Activated T-cell treated with anti-CD3 and anti-CD28 coated beads for 48 hours (primary cell): ENCODE measurements at regions not wholly inside any gene's neighbourhood (a gene's known extent, or its start where the extent isn't known, plus 50 kb on each side); places are given as distances from the start of the nearest gene placed in this dataset.
"Not testable (repeated sequence)": the region's sequence is repeated elsewhere in the genome, so short reads cannot be mapped to it uniquely, and the experiment has no call there.

Source experiments
- DNase-seq: peaks from one replicate; pipeline ENCODE4 v3.0.0-alpha.2; 2020; ENCODE audit warnings: low read depth

DNA sequence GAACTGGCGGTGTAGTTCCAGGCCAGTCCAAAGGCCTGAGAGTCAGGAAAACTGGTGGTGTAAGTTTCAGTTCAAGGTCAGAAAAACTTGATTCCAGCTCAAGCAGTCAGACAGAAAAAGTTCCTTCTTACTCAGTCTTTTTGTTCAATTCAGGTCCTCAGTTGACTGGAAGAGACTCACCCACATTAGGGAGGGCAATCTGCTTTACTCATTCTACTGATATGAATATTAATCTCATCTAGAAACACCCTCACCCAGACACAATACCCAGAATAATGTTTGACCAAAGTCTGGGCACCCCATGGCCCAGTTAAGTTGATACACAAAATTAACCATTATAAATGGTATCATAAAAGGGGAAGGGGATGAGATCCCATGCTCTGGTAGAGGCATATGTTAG lies 50.1 kb upstream of the LTA4H start:
- no peak for DNase-seq

DNA sequence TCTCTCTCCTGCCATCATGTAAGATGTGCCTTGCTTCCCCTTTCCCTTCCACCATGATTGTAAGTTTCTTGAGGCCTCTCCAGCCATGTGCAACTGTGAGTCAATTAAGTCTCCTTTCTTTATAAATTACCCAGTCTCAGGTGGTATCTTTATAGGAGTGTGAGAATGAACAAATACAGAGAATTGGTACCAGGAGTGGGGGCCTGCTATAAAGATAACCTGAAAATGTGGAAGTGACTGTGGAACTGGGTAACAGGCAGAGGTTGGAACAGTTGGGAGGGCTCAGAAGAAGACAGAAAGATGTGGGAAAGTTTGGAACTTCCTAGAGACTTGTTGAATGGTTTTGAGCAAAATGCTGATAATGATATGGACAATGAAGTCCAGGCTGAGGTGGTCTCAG lies 50.8 kb upstream of the LTA4H start:
- not testable (repeated sequence) for DNase-seq

- no peak for DNase-seq
These were observed 56.4 kb upstream of the LTA4H start for GRCh38 chr12:96091833-96092232.

GRCh38 chr12:96093543-96094196 lies 58.3 kb upstream of the LTA4H start:
- DNase-seq, result no peak

DNA sequence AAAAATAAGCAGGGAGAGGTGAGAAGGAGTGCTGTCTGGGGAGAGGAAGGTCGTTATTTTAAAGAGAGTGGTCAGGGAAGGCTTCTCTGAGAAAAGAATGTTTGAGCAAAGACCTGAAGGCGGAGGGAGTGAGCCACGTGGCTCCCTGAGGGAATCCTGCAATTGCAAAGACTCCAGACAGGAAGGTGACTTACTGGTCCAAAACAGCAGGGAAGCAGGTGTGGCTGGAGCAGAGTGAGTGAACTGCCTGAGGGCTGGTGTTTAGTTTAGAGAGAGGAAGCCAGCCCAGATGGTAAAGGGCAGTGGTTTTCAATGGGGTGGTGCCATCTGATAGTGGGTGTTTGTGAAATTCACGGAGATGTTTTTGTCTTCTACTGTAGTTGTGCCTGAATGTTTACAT lies 58.8 kb upstream of the LTA4H start:
- DNase-seq, result no peak

- DNase-seq, result no peak
These were observed 63.2 kb upstream of the LTA4H start for GRCh38 chr12:96098631-96099030.

- DNase-seq, result no peak
These were observed 64.0 kb upstream of the LTA4H start for GRCh38 chr12:96099421-96099820.

- DNase-seq, result no peak
These were observed 64.6 kb upstream of the LTA4H start for GRCh38 chr12:96099986-96100385.

- no peak for DNase-seq
These were observed 66.4 kb upstream of the LTA4H start for GRCh38 chr12:96101806-96102205.

DNA sequence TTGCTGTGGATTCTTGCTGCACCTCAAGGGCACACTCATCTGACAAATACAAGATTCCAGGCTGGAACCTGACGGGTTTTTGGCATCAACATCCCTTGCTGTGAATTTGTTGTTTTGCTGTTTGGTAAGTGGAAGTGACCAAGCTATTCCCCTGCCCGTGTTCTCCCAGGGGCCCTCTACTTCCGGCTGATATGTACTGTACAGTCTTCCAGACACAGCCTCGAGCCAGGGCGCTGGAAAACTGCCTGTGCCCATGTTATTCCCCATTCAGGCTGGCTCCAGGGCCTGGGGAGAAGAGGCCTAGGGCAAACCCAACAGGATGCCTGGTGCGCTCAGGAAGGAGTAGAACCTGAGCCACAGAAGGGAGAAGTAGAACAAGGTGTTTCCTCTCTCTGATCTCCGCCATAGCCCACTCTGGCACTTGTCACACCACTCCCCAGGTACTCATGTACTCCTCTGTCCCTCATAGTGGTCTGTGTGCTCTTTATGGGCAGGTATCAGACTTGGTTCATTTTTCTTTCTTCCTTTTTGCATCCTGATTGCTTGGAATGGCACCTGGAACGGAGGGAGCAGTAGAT lies 67.8 kb upstream of the LTA4H start:
- DNase-seq, result no peak

DNA sequence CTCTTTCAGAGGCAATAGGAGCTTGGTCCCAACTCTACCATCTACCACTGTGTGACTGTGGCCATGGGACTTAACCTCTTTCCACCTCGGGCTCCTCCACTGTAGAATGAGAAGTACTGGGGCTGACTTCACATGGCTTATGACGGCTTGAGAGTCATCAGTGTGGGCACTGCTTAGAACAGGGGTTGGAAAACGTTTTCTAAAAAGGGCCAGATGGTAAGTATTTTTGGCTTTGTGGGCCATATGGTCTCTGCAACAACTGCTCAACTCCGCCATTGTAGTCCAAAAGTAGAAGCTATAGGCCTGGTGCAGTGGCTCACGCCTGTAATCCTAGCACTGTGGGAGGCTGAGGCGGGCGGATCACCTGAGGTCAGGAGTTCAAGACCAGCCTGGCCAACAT lies 69.2 kb upstream of the LTA4H start:
- no peak for DNase-seq

GRCh38 chr12:96106137-96106536 lies 70.8 kb upstream of the LTA4H start:
- DNase-seq, result no peak

- DNase-seq, result no peak
These were observed 71.8 kb upstream of the LTA4H start for GRCh38 chr12:96107236-96107635.

DNA sequence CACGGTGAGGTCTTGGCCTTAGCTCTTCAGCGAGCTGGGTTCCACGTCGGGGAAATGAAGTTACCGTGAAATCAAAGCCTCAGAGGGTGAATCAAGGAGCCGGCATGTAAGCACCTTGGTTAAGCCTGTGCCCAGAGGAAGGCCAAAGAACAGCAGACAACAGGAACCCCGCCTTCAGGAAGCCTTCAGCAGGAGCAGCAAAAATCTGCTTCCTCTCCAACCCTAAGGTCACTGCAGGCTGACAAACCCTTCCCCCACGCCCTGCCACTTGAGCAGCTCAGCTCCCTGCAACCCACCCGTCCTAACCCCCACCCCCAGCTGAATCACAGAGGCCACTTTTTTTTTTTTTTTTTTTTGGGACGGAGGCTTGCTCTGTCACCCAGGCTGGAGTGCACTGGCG lies 72.9 kb upstream of the LTA4H start:
- peak; percentile 7 for DNase-seq

GRCh38 chr12:96108941-96109340 lies 73.6 kb upstream of the LTA4H start:
- not testable (repeated sequence) for DNase-seq

DNA sequence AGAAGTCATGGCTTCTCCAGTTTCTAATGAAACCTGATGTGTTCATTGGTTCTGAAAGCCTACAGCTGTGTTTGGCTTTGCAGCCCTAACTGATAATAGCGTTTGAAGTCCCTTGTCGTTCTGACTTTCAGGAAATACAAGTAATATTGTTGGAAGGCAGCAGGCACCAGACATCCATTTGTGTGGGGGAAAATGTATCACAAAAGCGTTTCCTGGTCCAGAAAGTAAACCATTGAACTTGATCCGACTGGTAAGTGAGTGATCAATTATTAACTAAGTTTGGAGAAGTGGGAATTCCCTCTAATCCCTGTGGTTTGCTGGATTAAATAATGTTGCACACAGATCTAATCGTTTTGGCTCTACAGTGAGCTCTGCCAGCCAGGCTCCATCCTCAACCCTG lies 77.3 kb upstream of the LTA4H start:
- no peak for DNase-seq

DNA sequence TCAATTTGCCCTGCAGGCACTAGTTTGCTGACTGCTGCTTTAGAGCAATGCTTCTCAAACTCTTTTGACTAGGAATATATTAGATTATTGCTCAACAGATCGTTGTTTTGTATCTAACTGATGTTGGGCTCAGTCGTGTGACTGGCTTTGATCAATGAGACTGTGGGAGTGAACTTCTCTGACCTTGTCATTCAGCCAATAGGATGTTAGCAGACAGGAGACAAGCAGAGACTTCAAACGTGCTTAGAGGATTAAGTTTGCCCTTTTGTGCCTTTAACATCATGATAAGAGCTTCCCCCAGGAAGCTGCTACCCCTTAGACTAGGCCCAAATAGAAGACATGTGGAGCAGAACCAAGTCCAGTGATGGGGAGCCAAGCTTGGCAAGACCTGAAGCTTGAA lies 76.7 kb upstream of the ELK3 start:
- DNase-seq, result no peak

DNA sequence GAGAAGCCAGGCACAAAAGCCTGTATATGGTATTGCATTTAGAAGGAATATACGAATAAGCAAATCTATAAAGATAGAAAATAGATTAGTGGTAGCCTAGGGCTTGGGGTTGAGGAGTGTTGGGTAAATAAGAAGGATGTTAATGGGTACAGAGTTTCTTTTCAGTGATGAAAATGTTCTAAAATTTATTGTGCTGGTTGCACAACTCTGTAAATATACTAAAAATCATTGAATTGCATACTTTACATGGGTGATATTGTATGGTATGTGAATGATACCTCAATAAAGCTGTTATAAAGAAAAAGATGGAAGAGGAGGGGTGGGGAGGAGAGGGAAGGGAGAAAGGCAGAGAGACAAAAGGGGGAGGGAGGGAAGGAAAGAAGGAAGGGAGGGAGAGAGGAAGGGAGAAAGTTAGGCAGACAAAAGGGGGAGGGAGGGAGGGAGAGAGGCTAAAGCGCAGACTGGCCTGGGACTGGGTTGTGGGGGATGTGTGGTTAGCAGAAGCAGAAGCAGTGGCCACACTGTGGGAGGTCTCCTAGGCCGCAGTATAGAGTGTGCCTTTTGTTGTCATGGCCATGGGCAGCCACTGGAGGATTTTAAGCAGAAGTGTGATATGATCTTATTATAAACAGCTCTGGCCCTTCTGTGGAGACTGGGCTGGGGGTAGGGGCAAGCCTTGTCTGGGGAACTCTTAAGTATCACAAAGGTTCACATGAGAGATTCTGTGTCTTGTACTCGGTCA lies 73.6 kb upstream of the ELK3 start:
- no peak for DNase-seq

DNA sequence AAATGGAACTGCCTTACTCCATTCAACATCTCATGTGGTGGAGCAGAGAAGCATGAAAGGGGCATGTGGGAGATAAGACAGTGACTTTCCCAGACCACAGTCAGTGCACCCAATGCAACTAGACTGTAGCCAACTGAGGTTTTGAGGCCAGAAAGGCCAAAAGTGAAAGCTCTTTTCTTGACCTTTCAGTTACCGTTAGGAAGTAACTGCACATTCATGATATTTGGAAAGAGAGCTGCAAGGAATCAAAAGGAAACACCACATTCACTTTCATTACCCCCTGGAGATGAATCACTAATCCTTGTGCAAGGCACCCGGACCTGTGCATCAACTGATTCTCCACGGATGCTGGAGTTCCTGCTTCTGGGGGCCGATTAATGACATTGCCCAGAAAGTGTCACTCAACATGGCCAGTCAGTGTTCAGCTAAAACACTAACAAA lies 72.9 kb upstream of the ELK3 start:
- DNase-seq, result no peak

DNA sequence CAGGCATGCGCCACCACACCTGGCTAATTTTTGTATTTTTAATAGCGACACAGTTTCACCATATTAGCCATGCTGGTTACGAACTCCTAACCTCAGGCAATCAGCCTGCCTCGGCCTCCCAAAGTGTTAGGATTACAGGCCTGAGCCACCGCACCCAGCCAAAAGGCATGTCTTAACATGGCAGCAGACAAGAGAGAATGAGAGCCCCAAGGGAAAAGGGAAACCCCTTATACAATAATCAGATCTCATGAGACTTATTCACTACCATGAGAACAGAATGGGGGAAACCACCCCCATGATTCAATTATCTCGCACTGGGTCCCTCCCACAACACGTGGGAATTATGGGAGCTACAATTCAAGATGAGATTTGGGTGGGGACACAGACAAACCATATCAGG lies 65.9 kb upstream of the ELK3 start:
- not testable (repeated sequence) for DNase-seq

- DNase-seq, result no peak
These were observed 63.6 kb upstream of the ELK3 start for GRCh38 chr12:96130396-96131059.

DNA sequence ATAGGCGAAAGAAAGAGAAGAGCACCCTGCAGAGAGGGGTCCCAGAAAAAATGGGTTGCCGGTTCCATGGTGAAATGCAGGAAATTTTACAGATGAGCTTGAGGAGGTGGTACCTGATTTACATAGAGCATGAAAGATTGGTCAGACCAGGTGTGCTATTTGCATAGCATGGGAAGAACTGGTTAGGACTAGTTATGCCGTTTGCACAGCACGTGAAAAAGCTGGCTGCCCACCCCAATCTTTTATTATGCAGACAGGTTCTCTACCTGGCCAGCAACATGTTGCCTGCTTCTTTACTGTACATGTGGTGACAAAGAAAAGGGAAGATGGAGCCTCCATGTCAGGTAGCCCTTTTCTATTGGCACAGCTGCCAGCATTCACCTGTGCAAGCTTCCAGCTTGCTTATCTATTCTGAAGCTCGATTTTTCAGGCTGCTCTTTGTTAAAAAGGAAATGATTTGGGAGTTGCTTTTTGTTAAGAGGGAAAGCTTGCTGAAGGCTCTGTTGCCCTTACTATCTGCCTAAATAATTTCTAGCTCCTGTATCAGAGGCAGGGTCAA lies 62.9 kb upstream of the ELK3 start:
- no peak for DNase-seq

- no peak for DNase-seq
These were observed 61.4 kb upstream of the ELK3 start for GRCh38 chr12:96132819-96133218.
